NCI-H748 (cell line): ENCODE measurements at regions not wholly inside any gene's neighbourhood (a gene's known extent, or its start where the extent isn't known, plus 50 kb on each side); places are given as distances from the start of the nearest gene placed in this dataset.

Source experiments
- DNase-seq: peaks from one replicate; lab custom pipeline; 2025; ENCODE audit not compliant: unreplicated experiment; lab: John Stamatoyannopoulos, UW

DNA sequence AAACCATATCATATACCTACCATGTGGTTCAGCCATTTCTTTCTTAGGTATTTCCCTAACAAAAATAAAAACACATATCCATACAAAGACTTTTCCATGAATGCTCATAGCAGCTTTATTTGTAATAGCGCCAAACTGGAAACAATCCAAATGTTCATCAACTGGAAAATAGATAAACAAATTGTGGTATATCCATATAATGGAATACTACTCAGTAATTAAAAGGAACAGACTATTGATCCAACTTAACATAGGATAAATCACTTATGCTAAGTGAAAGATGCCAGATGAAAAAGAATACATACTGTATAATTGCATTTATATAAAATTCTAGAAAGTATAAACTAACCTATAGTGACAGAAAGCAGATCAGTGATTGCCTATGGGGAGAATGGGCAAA is 323.3 kb downstream of the BUD13 start:
- no peak for DNase-seq

DNA sequence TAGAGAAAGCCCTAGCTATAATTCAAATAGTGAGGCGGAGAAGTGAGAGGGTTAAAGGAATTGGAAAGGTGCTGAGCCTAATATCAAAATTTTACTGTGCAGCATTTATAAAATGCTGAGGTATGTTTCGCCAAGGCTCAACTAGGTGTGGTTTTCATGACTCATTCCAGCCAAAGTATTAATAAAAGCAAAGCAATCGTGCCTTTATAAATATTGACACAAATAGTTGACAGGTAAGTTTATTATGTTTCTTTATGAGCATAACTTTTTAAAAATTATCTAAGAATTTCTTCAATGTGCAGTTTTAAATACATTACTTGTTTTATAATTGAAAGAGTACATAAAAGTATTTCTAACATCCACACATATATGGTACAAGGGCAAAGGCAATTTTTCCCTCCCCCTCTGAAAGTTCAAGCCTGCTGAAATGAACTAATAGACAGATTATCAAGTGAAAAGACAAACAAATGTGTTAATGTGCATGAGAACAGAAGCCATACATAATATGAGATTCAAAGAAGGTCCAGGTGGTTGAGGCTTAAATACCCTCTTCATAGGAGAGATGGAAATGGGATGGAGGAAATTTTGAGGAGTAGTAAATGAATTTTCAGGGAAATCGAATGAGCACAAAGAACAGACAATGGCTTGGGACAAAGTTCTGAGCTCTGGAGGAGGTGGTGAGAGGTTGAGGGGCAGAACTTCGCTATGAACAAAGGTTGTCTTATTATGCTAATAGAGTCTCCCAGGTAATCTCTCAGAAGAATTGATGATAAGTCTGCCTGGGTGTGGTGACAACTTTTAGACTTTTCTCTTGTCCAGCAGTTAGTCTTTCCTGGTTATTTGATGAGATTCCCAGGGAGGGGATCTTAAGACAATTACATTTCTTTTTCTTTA is 326.5 kb downstream of the BUD13 start:
- DNase-seq = no peak

DNA sequence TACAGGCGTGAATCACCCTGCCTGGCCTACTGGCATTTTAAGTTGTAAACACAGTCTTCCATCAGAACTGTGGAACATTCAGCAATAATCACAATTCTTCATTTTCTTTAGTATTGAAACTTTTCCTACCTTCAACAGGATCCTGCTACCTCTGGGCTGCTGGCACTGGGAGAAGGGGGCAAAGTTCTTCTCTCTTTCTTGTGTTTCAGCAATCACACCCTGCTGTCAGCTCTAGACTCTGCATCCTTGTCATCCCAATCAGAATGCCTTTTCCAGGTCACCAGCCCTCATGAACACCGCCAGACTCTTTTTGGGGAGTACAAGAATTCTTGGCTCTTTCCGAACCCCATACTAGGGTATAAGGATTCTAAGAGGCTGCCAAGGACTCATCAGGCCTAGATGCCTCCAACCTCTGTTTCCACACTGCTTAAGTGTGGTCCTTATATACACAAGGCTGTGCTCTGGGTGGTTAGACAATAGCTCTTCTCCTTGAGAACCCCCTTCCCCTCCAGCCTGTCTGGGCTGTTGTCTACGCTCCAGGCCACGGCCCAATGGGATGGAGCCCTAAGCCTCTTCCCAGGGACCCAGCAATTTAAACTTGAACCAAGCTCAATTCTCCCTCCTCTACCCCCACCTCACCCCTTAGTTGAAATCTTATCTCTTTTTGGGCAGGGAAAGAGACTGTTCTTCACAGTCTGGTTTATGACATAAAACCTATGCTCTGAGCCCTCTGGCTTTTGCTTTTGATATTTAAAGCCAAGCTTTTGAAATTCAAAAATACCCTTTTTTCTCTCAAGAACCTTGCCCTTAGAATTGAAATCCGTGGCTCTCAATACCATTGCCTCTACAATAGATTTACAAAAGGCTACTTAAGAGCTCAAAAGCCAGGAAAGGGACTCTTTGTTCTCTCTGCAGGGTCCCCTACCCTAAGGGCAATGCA is 327.4 kb downstream of the BUD13 start:
- peak; percentile 33 for DNase-seq

DNA sequence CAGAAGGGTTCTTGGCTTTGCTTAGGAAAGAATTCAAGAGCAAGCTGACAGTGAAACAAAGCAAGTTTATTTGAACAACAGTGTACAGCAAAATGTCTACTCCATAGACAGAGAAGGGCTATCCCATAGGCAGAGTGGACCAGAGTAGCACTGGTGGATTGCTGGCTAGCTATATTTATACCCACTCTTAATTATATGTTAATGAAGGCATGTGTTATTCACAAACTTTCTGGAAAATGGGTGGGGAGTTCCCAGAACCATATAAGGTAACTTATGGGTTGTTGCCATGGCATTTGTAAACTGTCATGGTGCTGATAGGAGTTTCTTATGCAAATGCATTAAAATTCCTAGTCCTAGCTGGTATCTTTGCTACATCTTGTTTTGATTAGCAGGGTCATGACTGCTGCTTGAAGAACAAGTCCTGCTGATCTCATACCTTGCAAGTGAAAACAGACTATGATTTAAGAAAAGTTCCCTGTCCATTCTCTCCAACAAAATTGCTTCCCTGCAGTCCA is 330.5 kb downstream of the BUD13 start:
- no peak for DNase-seq

DNA sequence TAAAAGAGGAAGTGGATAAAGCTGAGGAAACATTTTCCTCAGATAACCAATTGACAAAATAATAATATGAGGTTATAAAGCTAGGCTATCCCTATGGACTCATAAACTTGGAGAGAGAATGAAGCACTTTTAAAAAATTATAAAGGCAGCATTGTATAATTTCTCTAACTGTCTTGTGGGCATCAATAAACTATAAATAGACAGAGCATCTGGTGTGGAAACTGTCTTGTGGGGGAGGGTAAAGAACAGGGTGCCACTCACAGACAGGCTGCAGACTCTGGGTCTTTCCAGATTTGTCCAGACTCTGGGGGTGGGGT is 333.5 kb downstream of the BUD13 start:
- no peak for DNase-seq

DNA sequence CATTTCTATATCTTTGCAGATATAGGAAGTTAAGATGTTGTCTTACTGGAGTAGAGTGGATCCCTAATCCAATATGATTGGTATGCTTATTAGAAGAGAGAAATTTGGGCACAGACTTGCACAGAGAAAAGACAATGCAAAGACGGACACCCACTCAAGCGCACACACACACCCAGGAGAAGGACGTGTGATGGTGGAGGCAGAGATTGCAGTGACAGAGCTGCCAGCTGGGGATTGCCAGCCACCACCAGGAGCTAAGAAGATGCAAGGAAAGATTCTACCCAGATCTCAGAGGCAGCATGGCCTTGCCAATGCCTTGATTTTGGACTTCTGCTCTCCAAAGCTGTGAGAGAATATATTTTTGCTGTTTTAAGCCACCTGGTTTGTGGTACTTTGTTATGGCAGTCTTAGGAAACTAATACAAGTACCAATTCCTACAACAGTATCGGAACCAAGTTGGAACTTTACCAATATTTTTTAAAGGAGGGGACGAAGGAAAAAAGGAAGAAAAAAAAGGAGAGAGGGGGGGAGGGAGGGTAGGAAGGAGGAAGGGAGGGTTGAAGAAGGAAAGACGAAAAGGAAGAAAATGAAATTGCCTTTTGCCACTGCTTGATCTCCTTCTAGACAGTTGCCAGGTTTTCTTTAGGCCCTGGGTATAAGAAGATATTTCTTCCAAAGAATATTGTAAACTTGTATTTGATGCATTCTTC is 334.0 kb downstream of the BUD13 start:
- DNase-seq = no peak

DNA sequence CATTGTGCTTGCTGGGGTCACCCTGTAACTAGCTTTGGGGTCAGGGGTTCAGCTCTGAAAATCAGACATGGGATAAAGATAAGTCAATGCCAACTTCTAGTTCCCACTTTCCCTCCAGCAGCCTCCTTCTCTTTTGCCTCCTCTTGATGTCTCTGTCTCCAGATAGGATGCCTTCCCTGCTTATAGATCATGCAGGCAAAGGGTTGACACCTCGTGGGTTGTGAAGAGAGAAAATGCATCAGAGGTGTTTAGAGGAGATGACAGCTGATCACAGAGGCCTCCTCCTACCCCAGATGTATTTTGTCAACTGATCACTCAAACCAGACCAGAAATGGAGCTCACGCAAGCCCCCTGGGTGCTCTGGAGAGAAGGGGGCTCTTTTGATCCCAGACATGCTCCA is 337.8 kb downstream of the BUD13 start:
- no peak for DNase-seq

DNA sequence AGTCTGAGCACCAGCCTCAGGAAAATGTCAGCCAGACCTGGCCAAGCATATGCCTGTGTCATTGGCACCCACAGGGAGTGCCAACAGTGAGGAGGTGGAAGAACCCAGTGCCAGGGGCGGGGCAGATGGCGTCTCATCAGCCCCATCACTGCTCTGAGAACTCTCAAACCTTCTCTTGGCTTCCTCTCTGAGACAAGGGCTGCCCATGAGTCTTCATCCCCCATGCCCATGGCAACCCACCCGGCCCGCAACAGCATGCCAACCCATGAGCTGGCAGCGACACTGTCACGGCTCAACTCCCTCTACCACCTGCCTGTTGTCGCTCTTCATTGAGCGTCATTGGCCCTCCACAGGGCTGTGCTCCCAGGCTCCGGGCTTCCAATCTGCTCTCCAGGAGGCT is 340.5 kb downstream of the BUD13 start:
- DNase-seq = no peak

DNA sequence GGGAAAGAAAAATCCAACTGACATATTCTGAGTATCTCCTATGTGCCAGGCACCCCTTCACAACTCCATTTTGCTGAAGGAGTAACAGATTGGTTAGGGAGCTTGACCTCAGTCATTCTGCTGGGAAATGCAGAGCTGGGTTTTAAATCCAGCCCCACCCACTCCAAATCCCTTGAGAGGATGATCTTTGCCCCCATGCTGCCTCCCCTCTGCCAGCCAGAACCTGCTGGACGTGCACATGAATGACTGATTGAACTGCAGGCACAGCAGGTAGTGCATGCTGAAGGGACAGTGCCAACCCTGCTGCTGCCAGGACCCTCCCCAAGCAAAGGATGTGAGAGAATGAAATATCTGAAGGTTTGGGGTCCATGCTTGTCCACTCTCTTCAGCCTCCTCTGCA is 340.9 kb downstream of the BUD13 start:
- DNase-seq = no peak

DNA sequence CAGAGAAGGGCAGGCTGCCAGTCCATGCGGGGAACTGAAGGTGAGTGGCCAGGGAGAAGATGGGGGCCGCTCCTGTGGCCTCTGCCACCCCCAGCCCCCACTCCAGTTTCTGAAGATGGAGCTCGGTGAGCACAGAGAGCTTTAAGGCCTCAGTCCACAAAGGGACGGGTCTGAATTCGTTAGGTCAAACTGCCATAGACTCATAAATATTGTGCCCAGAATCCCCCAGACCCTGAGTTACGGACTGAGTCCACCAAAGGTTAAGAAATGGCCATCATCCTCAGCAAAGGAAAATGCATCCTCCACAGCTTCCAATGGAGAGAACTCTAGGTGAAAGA is 344.2 kb downstream of the BUD13 start:
- no peak for DNase-seq

DNA sequence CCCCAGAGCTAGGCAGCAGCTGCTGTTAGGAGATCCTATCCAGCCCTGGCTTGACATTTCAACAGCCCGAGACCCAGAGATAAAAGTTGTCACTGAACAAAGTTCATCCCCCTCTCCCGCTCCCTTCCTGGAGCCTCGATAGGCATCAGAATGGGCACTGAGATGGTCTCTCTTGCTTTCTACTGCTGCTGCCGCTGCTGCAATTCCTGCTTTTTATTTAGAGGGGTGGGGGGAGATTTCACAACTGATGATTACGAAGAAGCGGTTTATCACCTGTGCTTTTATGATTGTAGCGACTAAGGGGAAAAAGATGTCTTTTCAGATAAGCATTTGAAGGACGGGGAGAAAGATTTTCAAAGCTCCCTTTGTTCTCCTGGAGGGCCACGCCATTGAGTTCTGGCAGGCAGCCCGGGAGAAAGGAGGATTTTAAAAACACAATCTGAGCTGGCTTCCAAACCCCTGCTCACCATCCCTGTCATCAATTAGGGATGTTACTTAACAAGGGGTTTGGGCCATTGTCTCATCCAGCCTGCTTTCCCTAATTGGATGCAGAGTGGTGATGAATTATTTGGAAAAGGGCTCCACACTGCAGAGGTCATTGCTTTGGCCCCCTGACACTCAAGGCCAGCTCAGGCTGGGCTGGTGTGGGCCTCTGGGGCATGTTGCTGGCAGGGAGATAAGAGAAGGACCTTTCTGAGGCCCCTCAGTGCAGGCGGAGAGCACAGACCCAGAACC is 344.7 kb downstream of the BUD13 start:
- peak; percentile 83 for DNase-seq

DNA sequence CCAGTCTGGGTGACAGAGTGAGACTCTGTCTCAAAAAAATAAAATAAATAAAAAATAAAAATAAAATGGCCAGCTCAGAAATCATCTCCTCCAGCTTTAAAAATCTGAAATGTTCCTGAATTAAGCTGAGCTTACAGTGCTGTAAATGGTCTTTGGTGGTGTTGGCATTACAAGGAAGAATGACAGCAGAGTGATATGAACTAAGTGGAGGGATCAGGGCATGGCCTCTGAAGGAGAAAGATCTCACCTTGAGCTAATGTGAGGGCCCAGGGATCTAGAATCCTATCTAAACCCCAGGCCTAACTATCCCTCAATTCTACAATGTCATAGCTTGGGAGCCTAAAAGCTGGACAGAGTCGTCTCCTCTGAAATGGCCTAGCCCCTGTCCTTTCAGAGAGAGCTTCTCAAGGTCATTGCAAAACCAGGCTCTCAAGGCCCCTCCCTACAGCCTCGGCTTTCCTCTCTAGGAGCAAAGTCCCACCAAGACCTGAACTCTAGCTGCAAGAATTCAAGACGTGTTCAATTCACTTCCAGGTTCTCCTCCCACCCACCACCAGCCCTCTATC is 345.4 kb downstream of the BUD13 start:
- DNase-seq = no peak

DNA sequence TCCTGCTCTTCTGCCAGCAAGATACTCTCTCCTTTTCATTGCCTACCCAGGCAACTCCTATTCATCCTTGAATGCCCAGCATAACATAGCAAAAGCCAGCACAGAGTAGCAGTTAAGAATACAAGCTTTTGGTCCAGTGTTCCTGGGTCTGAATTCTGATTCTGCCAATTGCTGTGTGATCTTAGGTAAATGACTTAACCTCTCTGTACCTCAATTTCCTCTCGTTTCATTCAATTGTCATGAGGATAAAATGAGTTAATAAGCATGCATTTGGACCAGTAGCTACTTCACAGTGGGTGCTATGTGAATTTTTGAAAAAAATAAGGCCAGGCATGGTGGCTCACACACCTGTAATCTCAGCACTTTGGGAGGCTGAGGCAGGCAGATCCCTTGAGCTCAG is 346.0 kb downstream of the BUD13 start:
- no peak for DNase-seq

DNA sequence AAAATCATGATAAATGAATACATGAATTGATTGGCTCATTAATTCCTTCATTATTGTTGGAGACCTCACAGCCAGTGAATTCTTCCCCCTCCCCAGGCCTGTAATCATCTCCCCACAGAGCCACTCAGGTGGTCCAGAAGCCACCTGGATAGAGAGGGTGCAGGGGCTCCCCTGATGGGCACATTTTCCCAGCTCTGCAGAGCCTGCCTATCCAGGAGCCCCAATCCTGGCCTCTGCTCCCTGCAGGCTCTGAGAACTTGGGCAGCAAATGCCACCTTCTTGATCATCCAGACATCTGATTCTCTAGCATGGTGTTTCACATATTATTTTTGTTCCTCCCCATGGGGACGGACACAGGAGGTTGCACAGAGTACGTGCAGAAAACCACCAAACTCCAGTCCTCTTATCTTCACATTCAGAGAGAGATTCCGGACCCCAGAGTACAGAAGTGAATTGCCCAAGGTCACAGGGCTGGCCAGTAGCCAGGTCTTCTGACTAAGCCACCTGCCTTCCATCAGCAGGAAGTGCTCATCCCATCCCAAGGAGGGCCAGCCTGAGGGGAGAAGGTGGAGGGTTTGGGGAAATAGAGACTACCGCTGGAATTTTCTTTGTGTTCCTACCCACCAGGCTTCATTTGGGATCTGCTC is 348.0 kb downstream of the BUD13 start:
- peak; percentile 9 for DNase-seq

DNA sequence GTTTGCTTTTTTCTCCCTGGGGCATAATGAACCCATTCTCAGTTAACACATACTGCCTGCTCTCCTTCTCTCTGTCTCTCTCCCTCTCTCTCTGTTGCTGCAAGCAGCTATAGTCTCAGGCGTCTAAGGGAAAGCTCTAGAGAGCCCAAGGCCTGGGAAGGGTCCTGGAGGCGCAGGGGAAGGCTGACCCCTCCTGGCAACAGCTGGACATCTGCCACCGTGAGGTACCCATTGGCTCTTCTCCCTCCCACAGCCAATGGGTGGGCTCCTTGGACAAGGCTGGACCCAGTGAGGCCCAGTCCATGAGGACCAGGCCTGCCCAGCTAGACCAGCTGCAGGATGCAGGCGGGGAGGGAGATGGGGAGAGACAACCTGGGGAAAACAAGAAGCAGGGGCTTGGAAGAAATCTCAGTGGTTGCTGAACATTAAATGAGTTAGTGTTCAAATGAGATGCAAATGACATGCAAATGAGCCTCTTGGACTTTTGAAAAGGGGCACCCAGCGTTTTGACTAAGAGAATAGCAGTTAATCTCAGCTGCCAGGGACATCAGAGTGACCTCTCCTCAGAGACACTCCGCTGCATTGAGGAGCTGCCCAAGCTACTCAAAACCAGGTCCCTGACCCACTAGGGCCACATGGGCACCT is 349.7 kb downstream of the BUD13 start:
- DNase-seq = peak; percentile 41

DNA sequence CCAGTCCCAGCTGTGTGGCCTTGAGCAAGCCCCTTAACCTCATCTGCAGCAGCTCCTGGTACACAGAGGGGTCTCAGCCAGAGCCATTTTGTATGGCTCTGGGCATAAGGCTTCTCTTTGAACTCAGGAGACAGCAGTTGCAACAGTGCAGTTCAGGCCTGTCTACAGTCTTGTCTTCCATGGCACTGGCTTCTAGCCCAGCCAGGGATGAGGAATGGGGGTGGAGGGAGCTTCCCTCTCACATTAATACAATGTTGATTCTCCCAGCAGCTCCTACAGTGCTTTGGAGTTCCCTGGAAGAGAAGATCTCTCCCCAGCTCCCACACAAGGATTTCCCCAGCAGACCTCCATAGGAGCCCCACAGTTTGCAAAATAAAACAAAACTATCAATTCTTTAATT is 350.2 kb downstream of the BUD13 start:
- no peak for DNase-seq

DNA sequence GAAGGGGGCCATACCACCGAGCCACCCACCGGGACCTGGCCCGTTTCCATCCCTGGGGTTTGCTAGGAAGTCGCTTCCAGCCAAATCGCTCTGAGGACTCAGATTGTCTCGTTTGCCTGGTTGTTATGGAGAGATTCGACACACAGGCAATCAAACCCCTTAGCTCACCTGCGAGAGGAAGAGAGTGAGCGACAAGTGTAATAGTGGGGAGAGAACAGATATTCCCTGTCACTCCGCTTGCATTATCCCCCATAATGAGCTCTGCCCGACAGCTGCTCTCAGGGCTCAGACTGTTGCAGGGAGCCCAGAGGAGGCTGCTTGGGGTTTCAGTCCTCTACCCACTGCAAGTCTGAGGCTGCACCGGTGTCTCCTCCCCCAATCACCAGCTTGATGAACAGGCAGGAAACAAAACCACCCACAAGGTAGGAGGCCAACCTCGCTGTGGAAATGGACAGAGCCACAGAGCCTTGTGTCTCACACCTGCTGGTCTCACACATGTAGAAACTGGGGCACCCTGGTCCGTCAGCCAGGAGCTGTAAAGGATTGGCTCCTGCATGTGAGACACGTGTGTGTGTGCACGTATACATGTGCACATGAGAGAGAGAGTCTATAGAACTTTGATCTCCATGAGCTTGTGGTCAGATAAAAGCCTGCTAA is 351.1 kb downstream of the BUD13 start:
- peak; percentile 64 for DNase-seq

DNA sequence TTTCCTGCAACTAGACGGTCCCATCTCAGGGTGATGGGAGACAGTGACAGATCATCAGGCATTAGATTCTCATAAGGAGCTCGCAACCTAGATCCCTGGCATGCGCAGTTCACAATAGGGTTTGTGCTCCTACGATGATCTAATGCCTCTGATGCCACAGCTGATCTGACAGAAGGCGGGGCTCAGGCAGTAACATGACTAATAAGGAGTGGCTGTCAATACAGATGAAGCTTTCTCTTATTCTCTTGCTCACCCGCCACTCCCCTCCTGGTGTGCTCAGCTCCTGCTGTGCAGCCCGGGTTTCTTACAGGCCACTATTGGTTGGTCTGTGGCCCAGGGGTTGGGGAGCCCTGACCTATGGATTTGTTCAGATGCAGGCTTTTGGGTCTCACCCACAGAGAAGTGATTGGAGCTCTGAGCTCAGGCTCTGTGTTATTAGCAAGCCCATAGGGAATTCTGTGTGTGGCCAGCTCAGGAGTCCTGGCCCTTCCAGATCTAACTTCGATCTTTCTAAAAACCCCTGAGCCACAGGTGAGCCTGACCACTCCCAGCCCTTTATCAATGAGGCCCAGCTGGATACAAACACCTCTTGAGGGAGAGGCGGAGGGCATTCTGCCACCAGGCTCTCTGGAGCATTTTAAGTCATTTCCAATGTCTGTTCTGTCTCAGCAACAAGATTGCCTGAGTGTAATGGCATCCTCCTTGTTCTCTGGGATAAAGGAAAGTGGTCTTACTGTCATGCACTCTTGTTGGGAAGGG is 351.8 kb downstream of the BUD13 start:
- peak; percentile 72 for DNase-seq
